ENCODE measurements at regions not wholly inside any gene's neighbourhood (a gene's known extent, or its start where the extent isn't known, plus 50 kb on each side); places are given as distances from the start of the nearest gene placed in this dataset.
"Not testable (repeated sequence)": the region's sequence is repeated elsewhere in the genome, so short reads cannot be mapped to it uniquely, and the experiment has no call there.

- H3K9ac ChIP-seq (ENCODE audit: low read length); DNase-seq; POLR2A ChIA-PET; H3K4me1 ChIP-seq (ENCODE audit: control insufficient read depth in 2 of 2, insufficient read depth in 2 of 2, low read length in 2 of 2); H3K27ac ChIP-seq (ENCODE audit: low read length in 2 of 2); H3K9me3 Mint-ChIP-seq (ENCODE audit: insufficient read depth); intact Hi-C loops (cut with micrococcal nuclease); H3K4me1 Mint-ChIP-seq; H2AFZ ChIP-seq (ENCODE audit: insufficient read depth, low read depth, low read length, poor library complexity, severe bottlenecking); ATAC-seq (ENCODE audit: low read depth); H3K27ac Mint-ChIP-seq; H3K4me3 Mint-ChIP-seq; H3K4me2 ChIP-seq (replicated peaks; ENCODE audit: low read depth, low read length, poor library complexity, severe bottlenecking); H3K27me3 Mint-ChIP-seq; H4K20me1 ChIP-seq (ENCODE audit: control insufficient read depth, insufficient read depth, low read length, poor library complexity, severe bottlenecking); H3K27me3 ChIP-seq (replicated peaks in 1 of 4; ENCODE audit: control extremely low read depth in 1 of 4, control insufficient read depth in 3 of 4, insufficient read depth in 4 of 4, low read length in 3 of 4); H3K4me3 ChIP-seq (ENCODE audit: control extremely low read depth in 1 of 5, extremely low read depth in 1 of 5, insufficient read depth in 1 of 5, low read depth in 2 of 5, low read length in 4 of 5); H3K36me3 ChIP-seq (replicated peaks in 1 of 2; ENCODE audit: control extremely low read depth in 1 of 2, control insufficient read depth in 1 of 2, extremely low read depth in 1 of 2, insufficient read depth in 2 of 2, low read length in 1 of 2); H3K79me2 ChIP-seq (ENCODE audit: control insufficient read depth, insufficient read depth, low read length); CTCF ChIA-PET: not testable (repeated sequence)
- H3K9me3 ChIP-seq (ENCODE audit: control extremely low read depth in 1 of 3, control insufficient read depth in 2 of 3, insufficient read depth in 1 of 3, low read length in 2 of 3), result peaks cover 0 to 51% (median 0%) of the 10 kb centered on the region in 3 donors
- no CpG with 5 or more reads among the region's 3 CpGs for WGBS (ENCODE audit: insufficient coverage)
Measured at GRCh38 chr22:48716154-48716553, 1111.5 kb downstream of the BRD1 start.

- TF ChIP-seq EZH2 (IDR thresholded peaks at IDR 0.05; ENCODE audit: borderline replicate concordance, insufficient read depth, low read depth, low read length, poor library complexity, severe bottlenecking) (no peak), CTCF (IDR thresholded peaks at IDR 0.05) (no peak)
- no peaks in the 10 kb centered on the region for H3K9me3 Mint-ChIP-seq (ENCODE audit: insufficient read depth)
- no peak overlapping the region for H3K27ac Mint-ChIP-seq
Measured at GRCh38 chr22:48715511-48715910, 1112.2 kb downstream of the BRD1 start.

More at GRCh38 chr22:48715511-48715910, 1112.2 kb downstream of the BRD1 start:
- Mint-ChIP-seq H3K4me3 (no peak overlapping the region), H3K27me3 (peaks cover 7% of the 10 kb centered on the region), H3K4me1 (no peaks in the 10 kb centered on the region)
- DNase-seq, result no peak
- Histone ChIP-seq H3K36me3 (replicated peaks in 1 of 2; ENCODE audit: control extremely low read depth in 1 of 2, control insufficient read depth in 1 of 2, extremely low read depth in 1 of 2, insufficient read depth in 2 of 2, low read length in 1 of 2) (no peaks in the 10 kb centered on the region), H3K27ac (ENCODE audit: low read length in 2 of 2) (no peak overlapping the region), H3K4me3 (ENCODE audit: control extremely low read depth in 1 of 5, extremely low read depth in 1 of 5, insufficient read depth in 1 of 5, low read depth in 2 of 5, low read length in 4 of 5) (no peak overlapping the region), H2AFZ (ENCODE audit: insufficient read depth, low read depth, low read length, poor library complexity, severe bottlenecking) (no peak overlapping the region), H3K9me3 (ENCODE audit: control extremely low read depth in 1 of 3, control insufficient read depth in 2 of 3, insufficient read depth in 1 of 3, low read length in 2 of 3) (peaks cover 0 to 44% (median 0%) of the 10 kb centered on the region in 3 donors), H4K20me1 (ENCODE audit: control insufficient read depth, insufficient read depth, low read length, poor library complexity, severe bottlenecking) (no peaks in the 10 kb centered on the region), H3K27me3 (replicated peaks in 1 of 4; ENCODE audit: control extremely low read depth in 1 of 4, control insufficient read depth in 3 of 4, insufficient read depth in 4 of 4, low read length in 3 of 4) (no peaks in the 10 kb centered on the region), H3K79me2 (ENCODE audit: control insufficient read depth, insufficient read depth, low read length) (no peaks in the 10 kb centered on the region), H3K4me2 (replicated peaks; ENCODE audit: low read depth, low read length, poor library complexity, severe bottlenecking) (no peak overlapping the region), H3K4me1 (ENCODE audit: control insufficient read depth in 2 of 2, insufficient read depth in 2 of 2, low read length in 2 of 2) (no peaks in the 10 kb centered on the region), H3K9ac (ENCODE audit: low read length) (no peak overlapping the region)
- ChIA-PET POLR2A (no interaction called here), CTCF (no interaction called here)
- ATAC-seq (ENCODE audit: low read depth), result no peak
- 91% methylated on average over 3 of the region's 4 CpGs for WGBS (ENCODE audit: insufficient coverage)
- intact Hi-C loops (cut with micrococcal nuclease), result no loop called here
